ENCODE measurements at regions not wholly inside any gene's neighbourhood (a gene's known extent, or its start where the extent isn't known, plus 50 kb on each side); places are given as distances from the start of the nearest gene placed in this dataset.

DNA sequence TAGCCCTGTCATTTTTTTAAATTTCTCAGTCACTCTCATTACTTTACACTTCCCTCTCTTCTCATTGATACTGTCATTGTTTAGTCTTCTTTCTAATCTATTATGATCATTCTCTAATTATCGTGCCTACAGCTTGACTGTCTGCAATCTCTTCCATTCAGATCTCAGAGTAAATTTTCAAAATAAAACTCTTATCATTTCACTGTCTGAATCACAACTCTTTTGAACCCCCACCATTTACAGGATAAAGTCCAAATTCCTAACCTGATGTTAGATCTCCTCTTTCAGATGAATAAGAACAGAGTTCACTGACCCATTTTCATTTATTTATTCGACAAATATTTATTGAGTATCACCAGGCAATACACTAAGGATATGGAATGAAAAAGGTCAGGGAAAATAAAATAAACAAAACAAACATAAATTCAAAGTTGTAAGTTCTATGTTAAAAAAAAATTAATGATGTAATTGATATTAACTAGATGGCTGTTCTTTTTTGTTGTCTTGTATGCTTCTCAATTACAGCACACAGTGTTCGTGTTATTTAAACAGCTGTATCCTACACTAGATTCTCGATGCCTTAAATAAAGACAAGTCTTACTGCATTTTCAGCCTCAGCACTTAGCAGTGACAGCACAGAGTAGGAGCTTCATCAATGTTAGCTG is 631.0 kb downstream of the IRS1 start:
- in situ Hi-C loops (cut with HindIII; ENCODE audit: extremely low pct_ligation_motif_present, low pct_unique_long_range_greater_than_20kb) = no loop called here
- CTCF ChIA-PET (ENCODE audit: low intra/inter-chr PET ratio, low total read pairs) = no interaction called here
- intact Hi-C loops (cut with micrococcal nuclease; ENCODE audit: unreplicated experiment) = loop anchor here (1.0 kb wide), 1 partner anchor 8 kb away; no protein-coding TSS in a partner anchor
- no peaks in the 10 kb centered on the region for H4K20me1 ChIP-seq (ENCODE audit: insufficient read depth, low read length)
- ATAC-seq (peak; percentile 84), FAIRE-seq (no peak), DNase-seq (ENCODE audit: low spot score) (peak; percentile 93)
- H3K79me2 ChIP-seq (ENCODE audit: insufficient read depth, low read length) = no peaks in the 10 kb centered on the region
- peak overlapping the region; percentile 37 for H3K4me2 ChIP-seq (ENCODE audit: low read depth, low read length)
- POLR2A ChIA-PET = interaction anchor here (1.1 kb wide), 1 partner anchor 9 kb away, joined by 5 read pairs; no protein-coding TSS in a partner anchor
- no TSS peak for BruUV-seq (replicated peaks)
- H3K9ac ChIP-seq (ENCODE audit: insufficient read depth, low read depth, low read length) = peak overlapping the region; percentile 51
- H3K9me3 ChIP-seq (ENCODE audit: low read length) = peaks cover 7% of the 10 kb centered on the region; the same call in 1 of the 2 replicates
- H3K4me3 ChIP-seq (replicated peaks in 1 of 3; ENCODE audit: insufficient read depth in 1 of 3, low read depth in 2 of 3, low read length in 3 of 3) = no peak overlapping the region
- no peaks in the 10 kb centered on the region for H3K36me3 ChIP-seq (replicated peaks in 1 of 2; ENCODE audit: control insufficient read depth in 1 of 2, insufficient read depth in 2 of 2, low read length in 2 of 2)
- H3K27ac ChIP-seq (ENCODE audit: extremely low read length, insufficient read depth, low read length) = peak overlapping the region; percentile 81
- H2AFZ ChIP-seq (ENCODE audit: low read length) = peak overlapping the region; percentile 18
- 55% methylated on average over 4 of the region's 4 CpGs for WGBS (ENCODE audit: low lambda C conversion rate)
- H3K27me3 ChIP-seq (ENCODE audit: control insufficient read depth in 1 of 2, insufficient read depth in 2 of 2, low read length in 2 of 2) = no peaks in the 10 kb centered on the region
- H3K4me1 ChIP-seq (ENCODE audit: insufficient read depth, low read length) = peaks cover 56% of the 10 kb centered on the region
- TF ChIP-seq, protein P1, sequence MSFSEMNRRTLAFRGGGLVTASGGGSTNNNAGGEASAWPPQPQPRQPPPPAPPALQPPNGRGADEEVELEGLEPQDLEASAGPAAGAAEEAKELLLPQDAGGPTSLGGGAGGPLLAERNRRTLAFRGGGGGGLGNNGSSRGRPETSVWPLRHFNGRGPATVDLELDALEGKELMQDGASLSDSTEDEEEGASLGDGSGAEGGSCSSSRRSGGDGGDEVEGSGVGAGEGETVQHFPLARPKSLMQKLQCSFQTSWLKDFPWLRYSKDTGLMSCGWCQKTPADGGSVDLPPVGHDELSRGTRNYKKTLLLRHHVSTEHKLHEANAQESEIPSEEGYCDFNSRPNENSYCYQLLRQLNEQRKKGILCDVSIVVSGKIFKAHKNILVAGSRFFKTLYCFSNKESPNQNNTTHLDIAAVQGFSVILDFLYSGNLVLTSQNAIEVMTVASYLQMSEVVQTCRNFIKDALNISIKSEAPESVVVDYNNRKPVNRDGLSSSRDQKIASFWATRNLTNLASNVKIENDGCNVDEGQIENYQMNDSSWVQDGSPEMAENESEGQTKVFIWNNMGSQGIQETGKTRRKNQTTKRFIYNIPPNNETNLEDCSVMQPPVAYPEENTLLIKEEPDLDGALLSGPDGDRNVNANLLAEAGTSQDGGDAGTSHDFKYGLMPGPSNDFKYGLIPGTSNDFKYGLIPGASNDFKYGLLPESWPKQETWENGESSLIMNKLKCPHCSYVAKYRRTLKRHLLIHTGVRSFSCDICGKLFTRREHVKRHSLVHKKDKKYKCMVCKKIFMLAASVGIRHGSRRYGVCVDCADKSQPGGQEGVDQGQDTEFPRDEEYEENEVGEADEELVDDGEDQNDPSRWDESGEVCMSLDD (CRISPR knock-in tag; IDR thresholded peaks at IDR 0.05; ENCODE audit: borderline replicate concordance) = no peak
- TF ChIP-seq, protein P2, sequence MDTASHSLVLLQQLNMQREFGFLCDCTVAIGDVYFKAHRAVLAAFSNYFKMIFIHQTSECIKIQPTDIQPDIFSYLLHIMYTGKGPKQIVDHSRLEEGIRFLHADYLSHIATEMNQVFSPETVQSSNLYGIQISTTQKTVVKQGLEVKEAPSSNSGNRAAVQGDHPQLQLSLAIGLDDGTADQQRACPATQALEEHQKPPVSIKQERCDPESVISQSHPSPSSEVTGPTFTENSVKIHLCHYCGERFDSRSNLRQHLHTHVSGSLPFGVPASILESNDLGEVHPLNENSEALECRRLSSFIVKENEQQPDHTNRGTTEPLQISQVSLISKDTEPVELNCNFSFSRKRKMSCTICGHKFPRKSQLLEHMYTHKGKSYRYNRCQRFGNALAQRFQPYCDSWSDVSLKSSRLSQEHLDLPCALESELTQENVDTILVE (CRISPR knock-in tag; IDR thresholded peaks at IDR 0.05) = no peak
- TF ChIP-seq ATF7 (IDR thresholded peaks at IDR 0.05) (peak; percentile 53), ATF7 (CRISPR knock-in tag; IDR thresholded peaks at IDR 0.05) (no peak), ZNF331 (CRISPR knock-in tag; IDR thresholded peaks at IDR 0.05) (no peak), KMT2B (CRISPR knock-in tag; IDR thresholded peaks at IDR 0.05) (no peak), SAFB2 (CRISPR knock-in tag; IDR thresholded peaks at IDR 0.05; ENCODE audit: borderline replicate concordance, low read depth) (no peak), ISX (CRISPR knock-in tag; conservative IDR thresholded peaks at IDR 0.05) (no peak), STAG1 (CRISPR knock-in tag; IDR thresholded peaks at IDR 0.05) (no peak), FOXC1 (CRISPR knock-in tag; IDR thresholded peaks at IDR 0.05; ENCODE audit: borderline replicate concordance) (no peak), ZFY (CRISPR knock-in tag; IDR thresholded peaks at IDR 0.05) (no peak), ZNF713 (CRISPR knock-in tag; IDR thresholded peaks at IDR 0.05) (no peak), PHF5A (CRISPR knock-in tag; IDR thresholded peaks at IDR 0.05; ENCODE audit: low read depth, unreplicated experiment) (no peak), JUN (CRISPR knock-in tag; IDR thresholded peaks at IDR 0.05) (no peak), FOSL2 (CRISPR knock-in tag; IDR thresholded peaks at IDR 0.05) (no peak), ZNF10 (CRISPR knock-in tag; IDR thresholded peaks at IDR 0.05; ENCODE audit: borderline replicate concordance, low read depth) (no peak)
- TF ChIP-seq, protein P3, sequence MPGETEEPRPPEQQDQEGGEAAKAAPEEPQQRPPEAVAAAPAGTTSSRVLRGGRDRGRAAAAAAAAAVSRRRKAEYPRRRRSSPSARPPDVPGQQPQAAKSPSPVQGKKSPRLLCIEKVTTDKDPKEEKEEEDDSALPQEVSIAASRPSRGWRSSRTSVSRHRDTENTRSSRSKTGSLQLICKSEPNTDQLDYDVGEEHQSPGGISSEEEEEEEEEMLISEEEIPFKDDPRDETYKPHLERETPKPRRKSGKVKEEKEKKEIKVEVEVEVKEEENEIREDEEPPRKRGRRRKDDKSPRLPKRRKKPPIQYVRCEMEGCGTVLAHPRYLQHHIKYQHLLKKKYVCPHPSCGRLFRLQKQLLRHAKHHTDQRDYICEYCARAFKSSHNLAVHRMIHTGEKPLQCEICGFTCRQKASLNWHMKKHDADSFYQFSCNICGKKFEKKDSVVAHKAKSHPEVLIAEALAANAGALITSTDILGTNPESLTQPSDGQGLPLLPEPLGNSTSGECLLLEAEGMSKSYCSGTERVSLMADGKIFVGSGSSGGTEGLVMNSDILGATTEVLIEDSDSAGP (CRISPR knock-in tag; IDR thresholded peaks at IDR 0.05; ENCODE audit: borderline replicate concordance) = no peak
- TF ChIP-seq, protein P4, sequence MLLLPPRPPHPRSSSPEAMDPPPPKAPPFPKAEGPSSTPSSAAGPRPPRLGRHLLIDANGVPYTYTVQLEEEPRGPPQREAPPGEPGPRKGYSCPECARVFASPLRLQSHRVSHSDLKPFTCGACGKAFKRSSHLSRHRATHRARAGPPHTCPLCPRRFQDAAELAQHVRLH (CRISPR knock-in tag; IDR thresholded peaks at IDR 0.05; ENCODE audit: borderline replicate concordance, low read depth) = no peak
- TF ChIP-seq, protein P5, sequence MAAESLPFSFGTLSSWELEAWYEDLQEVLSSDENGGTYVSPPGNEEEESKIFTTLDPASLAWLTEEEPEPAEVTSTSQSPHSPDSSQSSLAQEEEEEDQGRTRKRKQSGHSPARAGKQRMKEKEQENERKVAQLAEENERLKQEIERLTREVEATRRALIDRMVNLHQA (CRISPR knock-in tag; IDR thresholded peaks at IDR 0.05) = no peak
- TF ChIP-seq, protein P6, sequence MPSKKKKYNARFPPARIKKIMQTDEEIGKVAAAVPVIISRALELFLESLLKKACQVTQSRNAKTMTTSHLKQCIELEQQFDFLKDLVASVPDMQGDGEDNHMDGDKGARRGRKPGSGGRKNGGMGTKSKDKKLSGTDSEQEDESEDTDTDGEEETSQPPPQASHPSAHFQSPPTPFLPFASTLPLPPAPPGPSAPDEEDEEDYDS (CRISPR knock-in tag; IDR thresholded peaks at IDR 0.05) = no peak
